AG09319 (cell line): ENCODE measurements at regions not wholly inside any gene's neighbourhood (a gene's known extent, or its start where the extent isn't known, plus 50 kb on each side); places are given as distances from the start of the nearest gene placed in this dataset.

ENCODE experiments used
- DNase-seq: peaks from one replicate; pipeline ENCODE4 v3.0.0-alpha.2; 2010; ENCODE audit warnings: low read depth; ENCODE audit errors: extremely low read depth
- CTCF ChIP-seq: IDR thresholded peaks from 2 replicates; pipeline ENCODE4 v1.5.1; 2011; ENCODE audit warnings: low read depth, mild to moderate bottlenecking, inconsistent platforms, low read length, moderate library complexity

DNA sequence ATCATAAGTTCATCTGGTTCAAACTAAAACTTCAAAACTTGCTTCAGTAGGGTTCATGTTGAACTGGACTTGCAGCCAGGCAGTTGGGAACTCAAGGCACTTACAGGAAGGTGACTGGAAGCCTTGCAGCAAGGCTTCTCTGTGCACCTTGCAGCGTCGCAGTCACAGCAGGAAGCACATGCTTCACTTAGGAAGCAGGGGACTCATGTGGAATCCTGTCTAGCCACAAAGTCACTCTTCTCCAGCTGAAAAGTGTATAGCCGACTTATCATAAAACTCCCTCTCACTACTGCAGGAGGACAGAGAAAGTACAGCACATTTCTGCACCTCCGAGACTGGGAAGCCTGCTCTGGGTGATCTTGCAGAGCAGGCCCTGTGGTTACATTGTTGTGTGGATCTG lies 114.0 kb upstream of the PRB2 start:
- no peak for TF ChIP-seq CTCF
- DNase-seq: no peak

GRCh38 chr12:11510671-11511070 lies 115.3 kb upstream of the PRB2 start:
- TF ChIP-seq CTCF: no peak
- DNase-seq: no peak

- no peak; the same call in 1 of the 2 replicates for TF ChIP-seq CTCF
- no peak for DNase-seq
Measured at GRCh38 chr12:11513288-11513687, 117.9 kb upstream of the PRB2 start.

GRCh38 chr12:11517080-11517479 lies 121.7 kb upstream of the PRB2 start:
- no peak for DNase-seq
- no peak for TF ChIP-seq CTCF

DNA sequence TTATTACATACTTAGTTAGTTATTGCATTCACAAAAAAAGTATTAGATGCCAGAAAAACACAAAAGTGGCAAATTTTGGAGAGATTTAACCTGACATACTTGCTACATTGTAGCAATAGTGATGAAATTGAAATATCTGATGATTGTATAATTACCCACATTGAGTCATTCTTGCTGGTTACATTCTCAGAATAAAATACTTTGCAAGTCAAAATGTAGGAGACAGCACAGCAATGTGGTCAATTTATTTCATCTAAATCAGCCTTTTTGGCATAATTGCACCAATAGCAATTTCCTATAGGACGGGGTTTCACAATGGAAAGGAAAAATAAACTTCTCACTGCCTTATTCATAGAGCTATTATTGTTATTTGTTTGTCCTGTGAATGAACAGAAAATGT lies 125.0 kb upstream of the ETV6 start:
- no peak for TF ChIP-seq CTCF
- DNase-seq: no peak

GRCh38 chr12:11534064-11534463 lies 115.4 kb upstream of the ETV6 start:
- DNase-seq: no peak
- TF ChIP-seq CTCF: no peak

DNA sequence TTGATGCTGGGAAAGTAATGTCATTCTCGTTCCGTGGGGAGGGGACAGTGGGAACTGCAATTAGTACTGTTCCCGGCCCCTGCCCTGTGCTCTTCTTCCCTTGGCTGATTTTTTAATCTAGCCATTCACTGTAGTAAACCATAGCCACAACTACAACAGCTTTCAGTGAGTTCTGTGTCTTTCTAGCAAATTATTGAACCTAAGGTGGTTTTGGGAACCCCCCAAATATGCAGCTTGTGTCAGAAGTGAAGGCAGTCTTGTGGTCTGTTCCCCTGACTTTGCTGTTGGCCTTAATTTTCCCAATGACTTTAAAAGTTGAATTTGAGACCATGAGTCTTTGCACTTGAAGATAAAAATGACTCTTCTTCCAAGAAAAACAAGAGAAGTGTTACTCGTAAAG lies 114.3 kb upstream of the ETV6 start:
- TF ChIP-seq CTCF: no peak

More for the DNA sequence above, 114.3 kb upstream of the ETV6 start:
- DNase-seq: no peak
